Activated CD8-positive, alpha-beta memory T cell treated with anti-CD3 and anti-CD28 coated beads for 24 hours (primary cell): ENCODE measurements at regions not wholly inside any gene's neighbourhood (a gene's known extent, or its start where the extent isn't known, plus 50 kb on each side); places are given as distances from the start of the nearest gene placed in this dataset.
"Not testable (repeated sequence)": the region's sequence is repeated elsewhere in the genome, so short reads cannot be mapped to it uniquely, and the experiment has no call there.

ENCODE experiments used
- DNase-seq: peaks from one replicate; pipeline ENCODE4 v3.0.0-alpha.2; 2020

DNA sequence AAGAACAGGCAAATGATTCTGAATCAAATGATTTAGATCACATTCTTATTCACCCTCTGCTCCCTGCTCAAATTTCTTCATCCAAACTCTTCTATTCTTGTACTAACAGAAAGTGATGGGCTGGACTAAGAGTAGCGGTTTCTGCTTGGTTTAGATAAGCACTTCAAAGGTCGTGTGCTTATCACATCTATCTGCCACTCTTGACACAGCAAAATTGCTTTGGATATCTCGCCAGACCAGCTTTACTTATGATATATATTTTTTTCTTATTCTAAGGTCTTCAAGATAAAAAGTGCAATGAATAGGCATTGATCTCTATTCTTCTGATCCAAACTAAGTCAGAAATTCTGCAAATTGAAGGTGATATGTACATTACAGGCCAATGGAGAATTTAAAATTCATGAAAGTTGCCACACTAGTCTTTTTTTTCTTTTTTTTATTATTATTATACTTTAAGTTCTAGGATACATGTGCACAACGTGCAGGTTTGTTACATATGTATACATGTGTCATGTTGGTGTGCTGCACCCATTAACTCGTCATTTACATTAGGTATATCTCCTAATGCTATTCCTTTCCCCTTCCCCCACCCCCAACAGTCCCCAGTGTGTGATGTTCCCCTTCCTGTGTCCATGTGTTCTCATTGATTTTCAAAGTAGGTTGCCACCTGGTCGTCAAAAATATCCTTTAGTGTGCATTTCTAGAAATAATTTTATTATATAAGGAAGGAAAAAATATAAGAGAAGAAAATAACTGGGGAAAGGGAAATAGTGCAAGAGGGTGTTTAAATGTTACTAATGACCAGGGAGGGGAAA is 1941.0 kb upstream of the RAG2 start:
- no peak for DNase-seq

DNA sequence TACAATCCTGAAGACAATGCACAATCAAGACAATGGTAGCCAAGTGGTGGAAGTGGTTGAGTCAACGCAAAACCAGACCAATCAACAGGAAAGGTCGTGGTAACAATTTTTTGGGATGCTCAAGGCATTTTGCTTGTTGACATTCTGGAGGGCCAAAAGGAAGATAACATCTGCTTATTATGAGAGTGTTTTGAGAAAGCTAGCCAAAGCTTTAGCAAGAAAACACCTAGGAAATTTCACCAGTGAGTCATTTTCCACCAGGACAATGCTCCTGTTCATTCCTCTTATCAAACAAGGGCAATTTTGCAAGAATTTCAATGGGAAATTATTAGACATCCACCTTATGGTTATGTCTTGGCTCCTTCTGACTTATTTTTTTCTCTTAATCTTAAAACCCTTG is 1932.2 kb upstream of the RAG2 start:
- no peak for DNase-seq

DNA sequence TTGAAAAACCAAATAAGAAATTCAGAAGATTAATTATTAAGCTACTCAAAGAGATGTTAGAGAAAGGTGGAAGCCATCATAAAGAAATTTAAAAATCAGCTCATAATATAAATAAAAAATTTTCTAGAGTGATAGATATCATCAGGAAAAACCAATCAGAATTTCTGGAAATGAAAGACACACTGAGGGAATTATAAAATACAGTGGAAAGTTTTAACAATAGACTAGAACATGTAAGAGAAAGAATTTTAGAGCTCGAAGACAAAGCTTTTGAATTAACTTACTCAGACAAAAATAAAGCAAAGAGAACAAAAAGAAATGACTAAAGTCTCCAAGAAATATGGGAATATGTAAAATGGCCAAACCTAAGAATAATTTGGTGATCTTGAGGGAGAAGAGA is 1926.9 kb upstream of the RAG2 start:
- no peak for DNase-seq

DNA sequence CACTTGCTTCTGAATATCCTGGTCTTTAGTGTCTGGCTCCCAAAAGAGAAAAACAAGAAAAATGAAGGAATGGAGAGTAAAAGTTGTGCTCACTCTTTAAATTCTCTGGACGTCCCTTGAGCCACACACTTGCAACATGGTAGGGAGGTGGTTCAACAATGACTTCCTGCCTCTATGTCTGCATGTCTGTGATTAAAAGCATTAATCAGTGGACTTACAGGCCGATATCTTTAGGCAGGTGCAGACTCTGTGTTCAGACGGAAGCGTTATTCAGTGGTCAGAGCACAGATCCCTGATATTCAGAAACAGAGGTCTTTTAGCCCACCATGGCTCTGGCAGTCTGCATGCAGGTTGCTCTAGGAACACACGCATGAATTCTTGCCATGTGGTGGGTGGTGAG is 1920.0 kb upstream of the RAG2 start:
- DNase-seq = no peak

DNA sequence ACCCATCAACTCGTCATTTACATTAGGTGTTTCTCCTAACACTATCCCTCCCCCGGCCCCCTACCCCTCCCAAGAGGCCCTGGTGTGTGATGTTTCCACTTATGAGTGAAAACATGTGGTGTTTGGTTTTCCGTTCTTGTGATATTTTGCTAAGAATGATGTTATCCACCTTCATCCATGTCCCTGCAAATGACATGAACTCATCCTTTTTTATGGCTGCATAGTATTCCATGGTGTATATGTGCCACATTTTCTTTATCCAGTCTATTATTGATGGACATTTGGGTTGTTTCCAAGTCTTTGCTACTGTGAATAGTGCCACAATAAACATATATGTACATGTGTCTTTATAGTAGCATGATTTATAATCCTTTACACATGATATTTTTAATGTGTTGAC is 1914.8 kb upstream of the RAG2 start:
- DNase-seq = not testable (repeated sequence)

DNA sequence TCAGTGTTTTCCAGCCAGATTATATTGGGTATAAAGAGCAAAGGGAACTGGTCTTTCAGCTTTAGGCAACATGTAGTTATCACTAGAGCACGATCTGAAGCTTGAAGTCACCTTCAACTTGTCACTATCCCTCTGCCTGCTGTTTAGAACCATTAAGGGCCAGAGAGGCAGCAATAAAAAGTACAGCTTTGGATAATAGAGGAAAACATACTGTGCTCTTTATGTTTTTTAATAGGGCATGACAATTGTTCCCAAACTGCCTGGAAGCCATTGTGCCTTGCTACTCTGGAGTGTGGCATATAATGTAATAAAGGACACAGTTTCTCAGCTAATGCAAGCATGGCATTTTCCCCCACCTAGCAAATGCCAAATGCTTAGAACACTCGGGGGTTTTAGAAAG is 1912.0 kb upstream of the RAG2 start:
- no peak for DNase-seq

DNA sequence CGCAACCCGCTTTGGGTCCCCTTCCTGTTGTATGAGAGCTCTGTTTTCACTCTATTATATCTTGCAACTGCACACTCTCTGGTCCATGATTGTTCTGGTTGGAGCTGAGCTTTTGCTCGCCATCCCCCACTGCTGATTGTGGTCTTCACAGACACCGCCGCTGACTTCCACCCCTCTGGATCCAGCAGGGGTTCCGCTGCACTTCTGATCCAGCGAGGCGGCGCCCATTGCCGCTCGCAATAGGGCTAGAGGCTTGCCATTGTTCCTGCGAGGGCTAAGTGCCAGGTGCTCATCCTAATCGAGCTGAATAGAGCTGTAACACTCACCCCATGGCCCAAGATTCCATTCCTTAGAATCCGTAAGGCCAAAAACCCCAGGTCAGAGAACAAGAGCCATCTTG is 1905.8 kb upstream of the RAG2 start:
- DNase-seq = no peak

DNA sequence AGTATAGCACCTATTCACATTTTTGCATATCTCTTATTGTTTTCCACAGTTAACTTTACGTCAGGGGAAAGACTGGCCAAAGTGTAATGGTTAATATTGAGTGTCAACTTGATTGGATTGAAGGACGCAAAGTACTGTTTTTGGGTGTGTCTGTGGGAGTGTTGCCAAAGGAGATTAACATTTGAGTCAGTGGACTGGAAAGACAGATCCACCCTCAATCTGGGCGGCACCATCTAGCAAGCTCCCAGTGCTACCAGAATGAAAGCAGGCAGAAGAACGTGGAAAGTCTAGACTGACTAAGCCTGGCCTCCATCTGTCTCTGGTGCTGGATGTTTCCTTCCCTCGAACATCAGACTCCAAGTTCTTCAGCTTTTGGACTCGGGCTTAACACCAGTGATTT is 1900.7 kb upstream of the RAG2 start:
- DNase-seq = no peak

DNA sequence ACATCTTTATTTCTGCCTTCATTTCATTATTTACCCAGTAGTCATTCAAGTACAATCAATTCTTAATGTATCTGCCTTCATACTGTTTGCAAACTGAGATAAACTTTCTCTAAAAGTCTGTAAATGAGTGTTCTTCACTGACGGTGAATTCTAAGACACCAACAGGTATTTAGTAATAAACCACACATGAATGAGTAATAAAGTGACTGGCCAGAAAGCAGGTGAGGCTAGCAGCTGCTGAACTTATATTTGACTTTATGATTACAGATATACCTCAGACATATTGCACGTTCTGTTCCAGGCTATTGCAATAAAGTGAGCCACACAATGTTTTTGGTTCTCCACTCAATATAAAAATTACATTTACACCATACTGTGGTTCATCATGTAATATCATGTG is 1894.0 kb upstream of the RAG2 start:
- no peak for DNase-seq

DNA sequence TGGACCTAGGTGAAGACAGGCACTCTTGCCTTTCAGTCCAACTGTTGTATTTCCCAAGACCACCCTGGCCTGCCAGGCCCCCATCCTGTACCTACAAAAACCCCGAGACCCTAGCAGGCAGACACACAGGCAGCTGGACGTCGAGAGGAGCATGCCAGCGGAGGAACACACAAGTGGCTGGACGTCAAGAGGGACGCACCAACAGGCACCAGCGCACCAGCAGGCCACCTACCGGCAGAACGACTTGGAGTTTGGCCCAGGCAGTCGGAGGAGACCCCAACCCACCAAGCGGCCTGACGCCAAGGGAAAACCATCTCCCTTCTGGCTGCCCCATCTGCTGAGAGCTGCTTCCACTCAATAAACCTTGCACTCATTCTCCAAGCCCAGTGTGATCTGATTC is 1883.4 kb upstream of the RAG2 start:
- DNase-seq = no peak

DNA sequence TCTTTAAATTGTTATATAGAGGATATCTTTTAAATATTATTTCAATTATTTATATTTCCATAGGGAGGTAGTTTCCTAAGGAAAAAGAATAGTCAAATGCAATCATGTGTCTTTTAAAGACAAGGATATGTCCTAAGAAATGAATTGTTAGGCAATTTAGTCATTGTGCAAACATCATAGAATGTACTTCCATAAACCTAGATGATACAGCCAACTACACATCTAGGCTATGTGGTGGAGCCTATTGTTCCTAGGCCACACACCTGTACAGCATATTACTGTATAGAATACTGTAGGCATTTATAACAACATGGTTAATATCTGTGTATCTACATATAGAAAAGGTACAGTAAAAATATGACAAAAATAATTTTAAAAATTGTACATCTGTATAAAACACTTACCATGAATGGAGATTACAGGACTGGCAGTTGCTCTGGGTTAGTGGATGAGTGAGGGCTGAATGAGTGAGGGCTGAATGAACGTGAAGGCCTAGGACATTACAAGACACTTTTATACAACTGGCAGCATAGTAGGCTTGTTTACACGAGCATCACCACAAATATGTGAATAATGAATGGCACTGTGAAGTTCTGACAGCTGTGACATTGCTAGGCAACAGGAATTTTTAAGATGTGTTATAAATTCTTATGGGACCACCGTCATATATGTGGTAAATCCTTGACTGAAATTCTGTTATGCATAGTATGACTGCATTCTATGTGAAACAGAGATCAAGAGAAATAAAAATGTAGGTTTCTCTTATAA is 1879.0 kb upstream of the RAG2 start:
- no peak for DNase-seq

DNA sequence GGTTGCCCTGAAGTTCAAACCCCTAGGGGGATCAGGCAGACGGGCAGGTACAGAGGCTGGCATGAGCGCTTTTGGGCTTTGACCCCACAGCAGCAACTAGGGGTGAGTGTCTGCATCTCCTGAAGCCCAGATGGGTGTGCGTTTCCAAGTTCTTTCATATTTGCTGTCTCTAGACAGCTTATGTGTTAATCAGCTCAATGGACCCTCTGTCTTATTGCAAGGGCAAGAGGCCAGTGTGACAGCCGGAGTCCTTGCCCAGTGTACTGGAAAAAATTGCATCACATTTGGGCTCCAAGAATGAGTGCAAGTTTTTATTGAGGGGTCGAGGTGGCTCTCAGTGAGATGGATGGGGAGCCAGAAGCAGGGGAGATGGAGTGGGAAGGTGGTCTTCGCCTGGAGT is 1863.7 kb upstream of the RAG2 start:
- no peak for DNase-seq

DNA sequence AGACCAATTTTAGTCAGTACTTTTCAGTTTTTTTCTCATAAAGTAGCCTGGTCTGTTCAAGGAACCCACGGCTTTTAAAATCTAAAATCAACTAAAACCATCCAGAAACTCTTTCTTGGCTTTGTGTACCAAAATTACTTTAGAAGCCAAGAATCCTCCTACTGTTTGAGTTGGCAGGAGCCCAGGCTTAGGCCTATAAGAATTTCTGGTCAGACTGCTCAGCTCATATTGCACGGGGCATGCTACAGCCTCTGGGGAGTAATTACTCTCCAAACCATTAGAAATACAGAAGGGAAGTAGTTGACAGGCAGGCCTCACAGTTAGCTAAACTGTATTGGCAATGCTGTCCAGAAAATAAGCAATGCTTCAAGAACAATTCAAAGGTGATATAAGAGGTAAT is 1862.9 kb upstream of the RAG2 start:
- no peak for DNase-seq

DNA sequence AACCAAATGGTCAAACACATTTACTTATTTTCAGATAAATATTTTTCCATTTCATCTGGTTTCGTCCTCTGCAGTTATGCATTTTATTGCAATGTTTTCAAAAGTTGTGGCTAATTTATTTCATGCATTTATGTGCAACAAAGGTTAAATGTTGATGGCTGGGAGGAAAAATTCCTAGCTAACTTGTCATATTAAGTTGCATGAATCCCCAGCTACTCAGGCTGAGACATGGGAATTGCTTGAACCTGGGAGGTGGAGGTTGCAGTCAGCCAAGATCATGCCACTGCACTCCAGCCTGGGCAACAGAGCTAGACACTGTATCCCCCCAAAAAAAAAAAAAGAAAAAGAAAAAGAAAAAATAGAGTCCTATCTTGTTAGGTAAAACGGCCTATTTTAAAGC is 1862.4 kb upstream of the RAG2 start:
- DNase-seq = no peak

DNA sequence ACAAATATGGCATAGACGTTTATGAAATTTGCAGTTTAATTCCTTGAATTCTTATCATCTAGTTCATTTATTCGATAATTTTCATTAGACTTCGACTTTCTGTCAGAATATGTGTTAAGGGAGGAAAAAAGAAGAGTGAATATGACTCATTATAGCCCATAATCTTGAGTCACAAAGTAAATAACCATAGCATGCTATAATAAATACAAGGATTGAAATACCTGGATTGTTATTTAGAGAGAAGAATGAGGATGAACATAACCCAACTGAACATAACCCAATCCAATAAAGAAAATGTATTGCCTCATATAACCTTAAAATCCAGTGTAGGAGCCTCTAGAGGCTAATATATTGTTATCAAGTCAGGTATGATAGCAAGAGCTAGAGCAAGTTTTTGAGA is 1858.3 kb upstream of the RAG2 start:
- DNase-seq = no peak

DNA sequence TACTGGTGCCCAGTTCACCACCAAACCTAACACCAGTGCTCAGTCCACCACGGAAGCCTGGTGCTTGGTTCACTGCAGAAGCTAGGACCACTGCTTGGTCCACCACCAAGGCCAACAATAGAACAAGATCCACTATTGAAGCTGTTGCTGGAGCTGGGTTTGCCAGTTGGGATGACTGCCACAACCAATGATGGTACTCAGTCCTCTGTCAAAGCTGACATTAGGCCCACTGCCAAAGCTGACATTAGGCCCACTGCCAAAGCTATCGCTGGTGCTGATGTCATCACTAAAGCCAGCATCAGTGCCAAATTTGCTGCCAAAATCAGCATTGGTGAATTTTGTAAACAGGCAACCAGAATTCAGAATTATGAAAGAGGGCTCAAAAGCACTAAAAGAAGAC is 1850.2 kb upstream of the RAG2 start:
- DNase-seq = no peak

DNA sequence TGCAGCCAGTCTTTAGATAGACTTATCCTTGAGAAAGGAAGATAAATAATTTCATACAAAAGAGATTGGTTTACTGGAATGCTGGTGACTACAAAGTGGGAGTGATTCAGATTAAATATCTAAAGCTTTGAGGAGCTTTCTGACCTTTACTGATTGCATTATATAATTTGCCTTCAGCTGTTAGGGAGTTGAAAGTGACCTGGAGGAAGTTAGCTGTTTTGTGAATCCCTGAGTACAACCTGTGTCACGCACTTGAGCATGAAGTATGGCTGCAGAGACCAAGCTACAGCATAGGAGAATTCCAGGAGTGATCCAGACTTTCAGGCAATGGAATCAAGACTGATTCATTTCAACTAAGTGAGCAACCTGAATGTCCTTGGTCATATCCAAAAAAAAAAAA is 1848.3 kb upstream of the RAG2 start:
- no peak for DNase-seq

DNA sequence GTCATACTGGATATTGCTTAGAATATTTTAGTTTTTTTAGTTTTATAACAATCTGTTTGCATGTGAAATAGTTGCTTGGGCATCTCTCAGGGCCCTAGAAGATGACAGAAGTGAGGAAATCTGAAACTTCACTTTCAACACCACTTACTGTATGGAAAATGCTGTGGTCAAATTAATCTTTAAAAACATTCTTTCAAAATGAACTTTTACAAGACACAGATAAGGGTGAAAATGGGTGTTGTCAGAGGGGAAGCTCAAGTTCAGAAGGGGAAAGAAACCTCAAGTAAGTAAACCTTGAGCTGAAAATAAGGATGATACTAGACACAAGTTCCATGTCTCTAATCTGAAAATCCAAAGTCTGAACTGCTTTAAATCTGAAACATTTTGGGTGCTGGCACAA is 1840.1 kb upstream of the RAG2 start:
- DNase-seq = no peak

DNA sequence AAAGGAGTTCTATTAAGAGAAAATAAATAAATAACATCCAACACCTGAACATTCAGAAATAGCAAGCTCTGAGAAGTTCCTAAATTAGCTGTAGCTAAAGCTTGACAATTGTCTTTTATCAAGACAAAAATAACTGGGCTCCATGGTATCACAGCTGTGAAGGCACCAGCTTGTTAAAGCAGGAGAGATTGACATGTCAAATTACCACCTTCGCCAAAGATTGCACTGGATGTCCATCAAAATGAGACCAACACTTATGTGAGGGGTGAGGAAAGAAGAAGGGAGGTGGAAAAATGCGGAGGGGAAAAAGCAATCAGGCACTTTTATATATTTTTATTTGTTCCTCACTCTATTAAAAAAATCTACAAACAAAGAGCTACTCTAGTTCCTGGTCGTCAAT is 1827.5 kb upstream of the RAG2 start:
- no peak for DNase-seq

DNA sequence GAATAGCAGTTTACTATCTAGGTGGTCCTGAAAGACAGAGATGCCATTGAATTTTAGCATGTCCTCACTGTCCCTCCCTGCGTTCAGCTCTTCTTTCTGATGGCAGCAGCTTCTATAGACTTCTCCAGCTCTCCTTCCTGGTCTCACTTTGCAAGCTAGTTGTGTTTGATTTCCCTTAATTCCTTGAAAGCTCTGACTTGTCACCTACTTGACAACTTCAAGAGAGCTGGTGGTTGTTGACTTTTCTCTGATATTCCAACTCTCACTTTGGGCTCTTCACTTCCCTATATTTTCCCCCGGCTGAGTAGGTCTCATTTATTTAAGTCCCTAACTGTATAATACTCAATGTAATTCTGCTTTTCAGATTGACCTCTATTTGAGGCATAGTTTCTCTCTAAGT is 1825.0 kb upstream of the RAG2 start:
- DNase-seq = no peak

DNA sequence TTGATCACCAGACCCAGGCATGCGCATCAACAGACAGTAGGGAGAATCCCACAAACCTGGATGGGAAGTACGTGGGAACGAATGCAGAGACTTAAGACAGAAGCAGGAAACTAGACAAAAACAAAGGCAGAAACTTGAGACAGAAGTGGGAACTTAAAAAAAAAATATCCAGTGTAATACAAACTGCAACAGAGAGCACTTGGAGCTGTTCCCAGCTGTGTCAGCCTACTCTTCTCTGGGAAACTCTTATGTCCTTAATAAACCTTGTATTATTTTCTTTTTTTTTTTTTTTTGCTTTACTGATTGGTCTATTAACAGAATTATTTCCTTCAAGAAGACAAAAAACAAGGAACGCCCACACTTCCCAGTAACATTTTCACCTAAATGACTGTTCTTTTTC is 1818.1 kb upstream of the RAG2 start:
- DNase-seq = no peak

DNA sequence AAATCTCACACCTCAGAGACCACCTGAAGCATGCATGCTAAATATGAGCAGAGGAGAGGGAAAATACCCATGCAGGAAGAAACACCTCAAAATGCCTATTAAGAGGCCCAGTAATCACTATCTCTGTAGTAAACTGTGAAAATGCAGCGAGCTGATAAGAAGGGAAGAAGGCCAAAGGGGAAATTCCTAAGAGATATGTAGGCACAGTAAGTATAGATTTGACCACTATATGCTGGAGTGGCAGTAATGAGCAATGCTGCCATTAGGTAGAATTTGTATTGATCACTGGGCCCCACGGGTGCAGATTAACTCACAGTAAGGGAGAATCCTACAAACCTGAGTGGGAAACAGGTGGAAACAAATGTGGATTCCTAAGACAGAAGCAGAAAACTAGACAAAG is 1813.1 kb upstream of the RAG2 start:
- DNase-seq = no peak

DNA sequence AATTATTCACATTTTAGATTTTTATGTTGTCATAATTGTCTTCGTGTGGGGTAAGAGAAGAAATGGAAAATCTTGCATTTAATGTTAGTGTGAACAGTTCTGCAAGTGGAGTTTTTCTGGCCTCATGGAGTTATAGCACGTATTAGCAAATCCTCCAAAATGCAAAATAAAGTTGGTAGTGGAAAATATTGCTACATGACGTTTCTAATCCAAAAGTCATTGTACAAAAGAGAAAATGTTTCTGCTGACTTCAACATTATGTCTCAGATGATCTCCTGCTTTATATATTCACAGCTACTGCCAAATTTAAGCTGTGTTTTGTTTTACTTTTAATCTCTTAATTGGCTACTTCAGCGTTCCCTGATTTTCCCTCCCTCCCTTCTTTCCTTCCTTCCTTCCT is 1804.0 kb upstream of the RAG2 start:
- no peak for DNase-seq

DNA sequence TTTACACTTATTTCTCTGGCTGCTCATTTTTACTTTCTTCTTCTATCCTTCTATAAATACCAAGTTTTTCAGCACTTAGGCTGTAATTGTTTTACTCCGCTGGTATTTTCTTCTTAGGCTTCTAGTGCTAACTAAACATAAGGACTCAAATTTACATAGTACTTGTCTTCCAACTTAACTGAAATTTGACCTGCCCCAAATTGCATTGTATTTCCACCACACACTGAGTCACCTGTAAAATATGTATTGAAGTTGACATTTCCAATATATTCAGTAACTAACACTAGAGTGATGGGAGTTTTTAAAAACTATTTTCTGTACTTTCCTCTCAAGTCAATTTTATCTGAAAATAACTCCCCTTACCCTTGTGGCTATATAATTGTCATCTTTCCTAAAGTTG is 1794.1 kb upstream of the RAG2 start:
- DNase-seq = no peak

DNA sequence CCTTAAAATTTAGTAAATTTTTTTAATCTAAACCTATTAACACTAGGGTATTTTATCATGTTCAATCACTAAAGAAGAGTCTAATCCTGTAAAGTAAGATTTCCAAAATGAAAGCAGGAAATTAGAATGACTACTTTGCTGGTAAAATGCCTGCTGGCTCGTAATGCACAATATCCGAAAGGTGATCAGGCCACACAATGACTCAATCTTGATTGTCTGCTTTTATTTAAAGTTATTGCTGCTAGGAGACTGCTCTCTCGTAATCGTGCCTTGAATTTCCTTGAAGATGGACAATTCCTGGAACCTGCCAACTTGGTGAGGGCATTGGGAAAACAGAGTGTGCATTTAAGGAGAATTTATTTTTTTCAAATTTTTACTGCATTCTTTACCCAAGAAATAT is 1786.5 kb upstream of the RAG2 start:
- no peak for DNase-seq
